ENCODE measurements at regions not wholly inside any gene's neighbourhood (a gene's known extent, or its start where the extent isn't known, plus 50 kb on each side); places are given as distances from the start of the nearest gene placed in this dataset.

DNA sequence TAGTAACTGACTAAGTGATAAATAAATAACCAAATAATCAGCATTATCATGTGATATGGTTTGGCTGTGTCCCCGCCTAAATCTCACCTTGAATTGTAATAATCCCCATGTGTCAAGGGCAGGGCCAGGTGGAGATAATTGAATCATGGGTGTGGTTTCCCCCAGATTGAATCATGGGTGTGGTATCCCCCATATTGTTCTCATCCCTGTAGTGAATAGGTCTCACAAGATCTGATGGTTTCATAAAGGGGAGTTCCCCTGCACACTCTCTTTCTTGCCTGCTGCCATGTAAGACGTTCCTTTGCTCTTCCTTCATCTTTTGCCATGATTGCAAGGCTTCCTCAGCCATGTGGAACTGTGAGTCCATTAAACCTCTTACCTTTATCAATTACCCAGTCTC is 72.1 kb upstream of the NRP1 start:
- no peaks in the 10 kb centered on the region for H3K36me3 ChIP-seq (ENCODE audit: control insufficient read depth in 1 of 2, insufficient read depth in 2 of 2, low read length in 2 of 2)
- H3K9ac ChIP-seq (ENCODE audit: low read depth in 1 of 2, low read length in 2 of 2) = no peak overlapping the region
- no peak overlapping the region for H3K27ac ChIP-seq (ENCODE audit: low read depth, low read length)
- no peaks in the 10 kb centered on the region for H3K4me1 ChIP-seq (ENCODE audit: control insufficient read depth in 1 of 2, insufficient read depth in 2 of 2, low read length in 2 of 2)
- H3K4me3 ChIP-seq (ENCODE audit: low read depth in 1 of 2, low read length in 2 of 2) = no peak overlapping the region
- H3K9me3 ChIP-seq (ENCODE audit: control insufficient read depth in 1 of 2, low read length in 2 of 2) = no peaks in the 10 kb centered on the region
- H3K27me3 ChIP-seq (ENCODE audit: control insufficient read depth in 1 of 2, insufficient read depth in 2 of 2, low read length in 2 of 2) = no peaks in the 10 kb centered on the region

DNA sequence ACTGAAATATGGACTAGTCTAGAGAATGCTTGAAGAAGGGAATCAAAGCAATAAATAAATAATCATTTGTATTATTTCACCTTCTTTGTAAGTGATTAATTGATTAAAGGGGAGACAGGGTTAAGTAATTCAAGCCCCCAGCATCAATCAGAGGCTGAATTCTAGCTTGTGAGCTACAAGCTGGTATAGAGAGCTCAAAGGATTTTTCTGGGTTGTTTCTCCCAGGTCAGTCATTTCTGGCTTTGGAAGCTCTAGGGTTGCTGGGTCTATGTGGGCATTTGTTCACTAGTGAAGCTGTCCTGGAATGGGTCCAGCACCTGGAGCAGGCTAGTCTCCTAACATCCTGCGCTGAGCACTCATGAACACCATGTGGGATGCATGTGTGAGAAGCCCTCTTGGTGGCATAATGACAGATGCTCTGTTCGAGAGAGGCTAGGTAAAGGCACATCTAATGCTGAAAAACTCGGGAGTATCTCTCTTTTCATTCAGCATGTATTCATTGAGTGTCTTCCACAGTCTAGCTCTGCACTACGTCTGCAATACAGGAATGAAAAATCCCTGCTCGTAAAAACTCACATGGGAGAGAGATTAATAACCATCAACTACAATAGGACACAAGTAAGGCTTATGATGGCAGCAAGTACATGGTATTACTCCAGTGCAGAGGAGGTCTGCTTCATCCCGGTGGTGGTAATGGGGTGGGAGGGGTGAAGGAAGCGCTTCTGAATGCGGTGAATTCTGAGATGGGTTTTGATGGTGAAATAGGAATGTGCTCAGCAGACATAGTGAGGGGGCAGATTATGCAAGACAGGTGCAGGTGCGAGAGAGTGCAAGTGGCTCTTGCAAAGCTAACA is 68.0 kb upstream of the NRP1 start:
- peaks cover 0 to 2% of the 10 kb centered on the region in 2 donors for H3K9me3 ChIP-seq (ENCODE audit: control insufficient read depth in 1 of 2, low read length in 2 of 2)
- no peak overlapping the region for H3K27ac ChIP-seq (ENCODE audit: low read depth, low read length)
- H3K27me3 ChIP-seq (ENCODE audit: control insufficient read depth in 1 of 2, insufficient read depth in 2 of 2, low read length in 2 of 2) = no peaks in the 10 kb centered on the region
- H3K4me3 ChIP-seq (ENCODE audit: low read depth in 1 of 2, low read length in 2 of 2) = no peak overlapping the region
- H3K4me1 ChIP-seq (ENCODE audit: control insufficient read depth in 1 of 2, insufficient read depth in 2 of 2, low read length in 2 of 2) = no peaks in the 10 kb centered on the region
- H3K36me3 ChIP-seq (ENCODE audit: control insufficient read depth in 1 of 2, insufficient read depth in 2 of 2, low read length in 2 of 2) = no peaks in the 10 kb centered on the region
- no peak overlapping the region for H3K9ac ChIP-seq (ENCODE audit: low read depth in 1 of 2, low read length in 2 of 2)

DNA sequence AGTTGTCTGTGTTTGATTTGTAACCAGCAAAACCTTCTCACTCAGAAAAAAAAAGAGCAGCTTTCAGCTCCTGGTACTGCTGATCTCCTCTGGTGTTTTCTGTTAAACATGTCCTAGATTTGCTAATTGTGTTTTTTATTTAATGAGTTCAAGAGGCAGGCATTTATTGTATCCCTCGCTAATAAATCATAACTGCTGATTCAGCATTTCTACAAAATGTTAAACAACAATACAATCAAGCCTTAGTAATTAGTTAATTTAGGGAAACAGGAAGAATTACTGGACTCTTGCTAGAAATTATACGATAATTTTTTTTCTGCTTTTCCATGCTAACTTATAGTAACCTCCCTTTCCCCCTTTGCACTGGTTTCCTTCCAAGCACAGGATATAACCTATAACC is 66.8 kb upstream of the NRP1 start:
- Histone ChIP-seq H3K27me3 (ENCODE audit: control insufficient read depth in 1 of 2, insufficient read depth in 2 of 2, low read length in 2 of 2) (no peaks in the 10 kb centered on the region), H3K9ac (ENCODE audit: low read depth in 1 of 2, low read length in 2 of 2) (no peak overlapping the region), H3K4me3 (ENCODE audit: low read depth in 1 of 2, low read length in 2 of 2) (no peak overlapping the region), H3K4me1 (ENCODE audit: control insufficient read depth in 1 of 2, insufficient read depth in 2 of 2, low read length in 2 of 2) (no peaks in the 10 kb centered on the region), H3K27ac (ENCODE audit: low read depth, low read length) (no peak overlapping the region), H3K9me3 (ENCODE audit: control insufficient read depth in 1 of 2, low read length in 2 of 2) (peaks cover 3 to 7% of the 10 kb centered on the region in 2 donors), H3K36me3 (ENCODE audit: control insufficient read depth in 1 of 2, insufficient read depth in 2 of 2, low read length in 2 of 2) (no peaks in the 10 kb centered on the region)

DNA sequence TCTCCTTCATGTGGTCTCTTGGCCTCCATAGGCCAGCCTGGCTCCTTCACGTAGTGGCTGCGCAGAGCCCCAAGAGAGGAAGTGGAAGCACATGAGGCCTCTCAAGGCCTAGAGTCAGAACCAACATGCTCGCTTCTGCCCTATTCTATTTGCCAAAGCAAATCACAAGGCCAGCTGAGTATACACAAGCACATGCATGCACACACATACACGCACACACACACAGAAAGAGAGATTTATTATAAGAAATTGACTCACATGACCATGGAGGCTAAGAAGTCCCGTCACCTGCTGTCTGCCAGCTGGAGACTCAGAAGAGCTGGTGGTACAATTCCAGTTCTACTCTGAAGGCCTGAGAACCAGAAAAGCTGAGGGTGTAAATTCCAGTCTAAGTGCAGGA is 64.3 kb upstream of the NRP1 start:
- H3K4me3 ChIP-seq (ENCODE audit: low read depth in 1 of 2, low read length in 2 of 2) = no peak overlapping the region

DNA sequence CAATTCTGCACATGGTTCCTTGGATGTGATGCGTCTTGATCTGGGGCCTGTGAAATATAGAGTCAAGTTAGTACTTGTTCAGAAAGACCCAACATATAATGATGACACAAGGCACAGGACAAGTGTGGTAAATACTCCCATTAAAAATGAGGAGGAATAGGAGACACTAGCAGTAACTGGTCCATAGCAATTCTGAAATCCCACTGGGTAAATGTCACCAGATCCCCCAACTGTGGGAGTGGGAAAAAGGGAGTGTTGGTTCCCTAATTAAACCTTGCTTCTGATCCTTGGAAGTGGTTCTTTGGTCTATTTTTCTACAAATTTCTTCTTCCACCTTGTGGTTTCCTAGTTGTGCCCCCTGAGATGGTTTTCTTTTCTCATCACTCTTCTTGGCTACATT is 62.5 kb upstream of the NRP1 start:
- Histone ChIP-seq H3K27me3 (ENCODE audit: control insufficient read depth in 1 of 2, insufficient read depth in 2 of 2, low read length in 2 of 2) (no peaks in the 10 kb centered on the region), H3K4me1 (ENCODE audit: control insufficient read depth in 1 of 2, insufficient read depth in 2 of 2, low read length in 2 of 2) (no peaks in the 10 kb centered on the region), H3K9ac (ENCODE audit: low read depth in 1 of 2, low read length in 2 of 2) (no peak overlapping the region), H3K27ac (ENCODE audit: low read depth, low read length) (no peak overlapping the region), H3K4me3 (ENCODE audit: low read depth in 1 of 2, low read length in 2 of 2) (no peak overlapping the region), H3K9me3 (ENCODE audit: control insufficient read depth in 1 of 2, low read length in 2 of 2) (peaks cover 4 to 7% of the 10 kb centered on the region in 2 donors), H3K36me3 (ENCODE audit: control insufficient read depth in 1 of 2, insufficient read depth in 2 of 2, low read length in 2 of 2) (no peaks in the 10 kb centered on the region)

More for the DNA sequence above, 64.3 kb upstream of the NRP1 start:
- Histone ChIP-seq H3K36me3 (ENCODE audit: control insufficient read depth in 1 of 2, insufficient read depth in 2 of 2, low read length in 2 of 2) (no peaks in the 10 kb centered on the region), H3K27ac (ENCODE audit: low read depth, low read length) (no peak overlapping the region), H3K27me3 (ENCODE audit: control insufficient read depth in 1 of 2, insufficient read depth in 2 of 2, low read length in 2 of 2) (no peaks in the 10 kb centered on the region), H3K9ac (ENCODE audit: low read depth in 1 of 2, low read length in 2 of 2) (no peak overlapping the region), H3K4me1 (ENCODE audit: control insufficient read depth in 1 of 2, insufficient read depth in 2 of 2, low read length in 2 of 2) (no peaks in the 10 kb centered on the region), H3K9me3 (ENCODE audit: control insufficient read depth in 1 of 2, low read length in 2 of 2) (peaks cover 4 to 7% of the 10 kb centered on the region in 2 donors)

DNA sequence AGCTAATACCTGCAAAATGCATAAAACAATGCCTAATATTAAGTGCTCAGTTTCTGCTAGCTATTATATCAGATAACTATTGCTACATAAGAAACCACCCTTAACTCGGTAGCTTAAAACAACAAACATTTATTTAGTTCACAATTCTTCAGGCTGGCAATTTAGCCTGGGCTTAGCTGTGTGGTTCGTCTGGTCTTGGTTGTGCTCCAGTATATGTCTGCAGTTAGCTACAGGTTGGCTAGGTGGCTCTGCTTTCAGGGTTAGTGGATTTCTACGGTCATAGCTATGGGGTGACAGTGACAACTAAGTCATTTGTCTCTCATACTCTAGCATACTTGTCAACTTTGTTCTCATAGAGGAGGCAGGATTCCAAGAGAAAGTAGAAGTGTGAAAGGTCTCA is 61.8 kb upstream of the NRP1 start:
- Histone ChIP-seq H3K4me3 (ENCODE audit: low read depth in 1 of 2, low read length in 2 of 2) (no peak overlapping the region), H3K9ac (ENCODE audit: low read depth in 1 of 2, low read length in 2 of 2) (no peak overlapping the region), H3K27me3 (ENCODE audit: control insufficient read depth in 1 of 2, insufficient read depth in 2 of 2, low read length in 2 of 2) (no peaks in the 10 kb centered on the region), H3K9me3 (ENCODE audit: control insufficient read depth in 1 of 2, low read length in 2 of 2) (peaks cover 4 to 7% of the 10 kb centered on the region in 2 donors), H3K27ac (ENCODE audit: low read depth, low read length) (no peak overlapping the region), H3K36me3 (ENCODE audit: control insufficient read depth in 1 of 2, insufficient read depth in 2 of 2, low read length in 2 of 2) (no peaks in the 10 kb centered on the region), H3K4me1 (ENCODE audit: control insufficient read depth in 1 of 2, insufficient read depth in 2 of 2, low read length in 2 of 2) (no peaks in the 10 kb centered on the region)

DNA sequence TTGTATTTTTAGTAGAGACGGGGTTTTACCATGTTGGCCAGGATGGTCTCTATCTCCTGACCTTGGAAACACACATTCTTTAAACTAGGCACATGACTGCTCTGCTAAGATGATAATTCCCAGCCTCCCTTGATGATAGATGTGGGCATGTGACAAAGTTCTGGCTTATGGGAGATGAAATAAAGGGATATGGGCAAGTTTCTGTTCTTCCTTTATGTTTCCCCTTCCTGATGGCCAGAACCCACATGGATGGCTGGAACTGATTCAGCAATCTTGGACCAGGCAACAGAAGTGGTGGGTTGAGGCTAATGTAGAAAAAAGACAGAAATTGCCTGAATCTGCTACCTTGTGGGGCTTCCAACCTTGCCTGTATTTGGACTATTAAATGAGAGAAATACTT is 60.7 kb upstream of the NRP1 start:
- no peaks in the 10 kb centered on the region for H3K36me3 ChIP-seq (ENCODE audit: control insufficient read depth in 1 of 2, insufficient read depth in 2 of 2, low read length in 2 of 2)
- H3K27me3 ChIP-seq (ENCODE audit: control insufficient read depth in 1 of 2, insufficient read depth in 2 of 2, low read length in 2 of 2) = no peaks in the 10 kb centered on the region
- no peak overlapping the region for H3K9ac ChIP-seq (ENCODE audit: low read depth in 1 of 2, low read length in 2 of 2)
- H3K27ac ChIP-seq (ENCODE audit: low read depth, low read length) = no peak overlapping the region
- no peaks in the 10 kb centered on the region for H3K4me1 ChIP-seq (ENCODE audit: control insufficient read depth in 1 of 2, insufficient read depth in 2 of 2, low read length in 2 of 2)
- peaks cover 4 to 7% of the 10 kb centered on the region in 2 donors for H3K9me3 ChIP-seq (ENCODE audit: control insufficient read depth in 1 of 2, low read length in 2 of 2)
- H3K4me3 ChIP-seq (ENCODE audit: low read depth in 1 of 2, low read length in 2 of 2) = no peak overlapping the region

DNA sequence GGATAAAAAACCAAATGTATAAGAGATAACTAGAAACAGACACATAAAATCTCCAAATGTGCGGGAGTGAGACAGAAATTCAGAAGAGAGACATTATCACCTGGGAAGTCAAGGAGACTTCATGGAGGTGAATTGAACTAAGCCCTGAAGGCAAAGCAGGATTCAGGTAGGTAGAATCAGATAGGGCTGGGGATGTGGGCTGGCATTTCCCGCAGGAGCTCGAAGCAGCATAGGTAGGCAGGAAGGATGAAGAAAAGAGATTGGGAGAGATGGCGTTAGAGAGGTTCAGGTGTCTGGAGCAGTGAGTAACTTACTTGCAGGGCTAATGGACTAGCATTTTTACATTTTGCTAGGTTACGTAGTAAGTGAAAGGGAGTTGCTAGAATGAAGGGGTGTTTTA is 58.2 kb upstream of the NRP1 start:
- Histone ChIP-seq H3K27me3 (ENCODE audit: control insufficient read depth in 1 of 2, insufficient read depth in 2 of 2, low read length in 2 of 2) (no peaks in the 10 kb centered on the region), H3K9me3 (ENCODE audit: control insufficient read depth in 1 of 2, low read length in 2 of 2) (peaks cover 4 to 7% of the 10 kb centered on the region in 2 donors), H3K27ac (ENCODE audit: low read depth, low read length) (no peak overlapping the region), H3K9ac (ENCODE audit: low read depth in 1 of 2, low read length in 2 of 2) (no peak overlapping the region), H3K4me3 (ENCODE audit: low read depth in 1 of 2, low read length in 2 of 2) (no peak overlapping the region), H3K4me1 (ENCODE audit: control insufficient read depth in 1 of 2, insufficient read depth in 2 of 2, low read length in 2 of 2) (no peaks in the 10 kb centered on the region), H3K36me3 (ENCODE audit: control insufficient read depth in 1 of 2, insufficient read depth in 2 of 2, low read length in 2 of 2) (no peaks in the 10 kb centered on the region)

DNA sequence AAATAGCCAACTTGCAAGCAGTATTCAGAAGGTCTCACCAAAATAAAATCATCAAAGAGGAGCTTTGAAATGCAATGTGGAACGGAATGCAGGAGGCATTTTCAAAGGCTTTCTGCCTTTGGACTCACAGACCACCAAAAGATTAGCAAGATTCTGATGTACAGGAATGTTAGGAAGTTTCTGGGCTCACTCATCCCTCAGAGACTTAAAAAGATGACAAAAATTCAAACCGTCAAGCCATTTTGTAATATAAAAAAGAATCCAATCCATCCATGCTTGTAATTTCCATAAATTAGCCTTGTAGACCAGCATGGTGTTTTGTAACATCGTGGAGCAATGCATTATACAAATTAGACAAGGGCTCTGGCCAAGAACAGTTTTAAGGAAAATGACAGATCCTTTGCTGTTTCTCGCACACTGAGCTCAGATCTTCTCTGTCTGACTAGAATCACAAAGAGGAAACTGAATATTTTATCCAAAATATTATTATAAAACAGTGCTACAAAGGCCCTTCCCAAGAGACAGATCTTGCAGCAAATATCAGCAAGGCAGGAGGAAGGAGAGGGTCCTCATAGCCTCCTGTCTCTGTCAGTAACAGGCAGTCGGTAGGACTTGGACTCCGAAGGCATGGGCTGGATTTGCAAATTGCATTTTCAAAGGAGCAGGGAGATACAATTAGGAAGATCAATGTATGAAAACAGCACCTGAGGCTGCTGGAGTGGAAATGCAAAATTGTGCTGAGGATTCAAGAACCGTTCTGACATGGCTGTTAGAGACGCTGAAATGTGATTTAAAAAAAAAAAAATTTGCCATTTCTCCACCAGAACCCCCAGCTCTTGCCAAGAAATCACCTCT is 57.4 kb upstream of the NRP1 start:
- no peaks in the 10 kb centered on the region for H3K4me1 ChIP-seq (ENCODE audit: control insufficient read depth in 1 of 2, insufficient read depth in 2 of 2, low read length in 2 of 2)
- H3K9me3 ChIP-seq (ENCODE audit: control insufficient read depth in 1 of 2, low read length in 2 of 2) = peaks cover 0 to 4% of the 10 kb centered on the region in 2 donors
- H3K4me3 ChIP-seq (ENCODE audit: low read depth in 1 of 2, low read length in 2 of 2) = no peak overlapping the region
- H3K36me3 ChIP-seq (ENCODE audit: control insufficient read depth in 1 of 2, insufficient read depth in 2 of 2, low read length in 2 of 2) = no peaks in the 10 kb centered on the region
- no peak overlapping the region for H3K9ac ChIP-seq (ENCODE audit: low read depth in 1 of 2, low read length in 2 of 2)
- no peaks in the 10 kb centered on the region for H3K27me3 ChIP-seq (ENCODE audit: control insufficient read depth in 1 of 2, insufficient read depth in 2 of 2, low read length in 2 of 2)
- H3K27ac ChIP-seq (ENCODE audit: low read depth, low read length) = no peak overlapping the region

DNA sequence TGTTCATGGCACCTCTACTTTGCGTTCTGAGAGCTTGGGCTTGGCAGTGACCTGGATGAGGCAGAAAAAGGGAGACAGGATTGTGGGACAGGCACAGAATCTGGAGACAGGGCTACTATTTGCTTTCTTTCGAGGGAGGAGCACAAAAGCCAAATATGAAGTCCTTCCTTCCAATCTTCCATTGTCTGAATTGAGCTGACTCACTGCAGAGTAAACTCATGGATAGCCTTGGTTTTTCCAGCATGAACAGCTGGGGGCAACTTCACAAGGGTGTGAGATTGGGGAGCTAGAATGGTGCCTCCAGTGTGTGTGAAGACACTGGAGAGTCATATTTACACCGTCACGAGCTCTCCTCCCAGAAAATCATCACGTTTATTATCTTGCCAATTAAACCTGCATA is 55.6 kb upstream of the NRP1 start:
- Histone ChIP-seq H3K27me3 (ENCODE audit: control insufficient read depth in 1 of 2, insufficient read depth in 2 of 2, low read length in 2 of 2) (no peaks in the 10 kb centered on the region), H3K27ac (ENCODE audit: low read depth, low read length) (no peak overlapping the region), H3K9me3 (ENCODE audit: control insufficient read depth in 1 of 2, low read length in 2 of 2) (no peaks in the 10 kb centered on the region), H3K4me1 (ENCODE audit: control insufficient read depth in 1 of 2, insufficient read depth in 2 of 2, low read length in 2 of 2) (no peaks in the 10 kb centered on the region), H3K4me3 (ENCODE audit: low read depth in 1 of 2, low read length in 2 of 2) (no peak overlapping the region), H3K36me3 (ENCODE audit: control insufficient read depth in 1 of 2, insufficient read depth in 2 of 2, low read length in 2 of 2) (no peaks in the 10 kb centered on the region), H3K9ac (ENCODE audit: low read depth in 1 of 2, low read length in 2 of 2) (no peak overlapping the region)

Data from duodenal mucosa (tissue), 2 donors.